GM04503 (cell line): ENCODE measurements at regions not wholly inside any gene's neighbourhood (a gene's known extent, or its start where the extent isn't known, plus 50 kb on each side); places are given as distances from the start of the nearest gene placed in this dataset.
A peak's percentile ranks its signal among the peaks of the same experiment; 100 is the strongest.
"Not testable (repeated sequence)": the region's sequence is repeated elsewhere in the genome, so short reads cannot be mapped to it uniquely, and the experiment has no call there.

Source experiments
- DNase-seq: peaks from one replicate; pipeline ENCODE4 v3.0.0-alpha.2; 2012; ENCODE audit warnings: low read depth

DNA sequence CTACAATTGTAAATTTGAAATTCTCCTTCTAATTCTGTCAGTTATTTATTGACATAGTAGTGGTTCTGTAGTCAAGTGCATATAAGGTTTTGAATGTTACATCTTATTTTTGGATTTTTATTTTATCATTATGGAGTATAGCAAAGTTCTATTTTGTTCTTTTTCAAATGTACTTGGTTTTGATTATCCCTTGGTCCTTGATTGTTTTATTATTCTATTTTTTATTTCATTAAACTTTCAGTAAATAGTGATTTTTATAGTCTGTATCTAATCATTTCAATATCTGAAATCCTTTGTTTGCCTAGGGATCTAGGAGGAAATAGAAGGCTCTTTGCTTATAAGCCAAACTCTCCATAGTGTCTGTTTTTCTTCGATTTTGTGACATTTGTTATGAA is 87.8 kb downstream of the HFE start:
- DNase-seq: no peak

DNA sequence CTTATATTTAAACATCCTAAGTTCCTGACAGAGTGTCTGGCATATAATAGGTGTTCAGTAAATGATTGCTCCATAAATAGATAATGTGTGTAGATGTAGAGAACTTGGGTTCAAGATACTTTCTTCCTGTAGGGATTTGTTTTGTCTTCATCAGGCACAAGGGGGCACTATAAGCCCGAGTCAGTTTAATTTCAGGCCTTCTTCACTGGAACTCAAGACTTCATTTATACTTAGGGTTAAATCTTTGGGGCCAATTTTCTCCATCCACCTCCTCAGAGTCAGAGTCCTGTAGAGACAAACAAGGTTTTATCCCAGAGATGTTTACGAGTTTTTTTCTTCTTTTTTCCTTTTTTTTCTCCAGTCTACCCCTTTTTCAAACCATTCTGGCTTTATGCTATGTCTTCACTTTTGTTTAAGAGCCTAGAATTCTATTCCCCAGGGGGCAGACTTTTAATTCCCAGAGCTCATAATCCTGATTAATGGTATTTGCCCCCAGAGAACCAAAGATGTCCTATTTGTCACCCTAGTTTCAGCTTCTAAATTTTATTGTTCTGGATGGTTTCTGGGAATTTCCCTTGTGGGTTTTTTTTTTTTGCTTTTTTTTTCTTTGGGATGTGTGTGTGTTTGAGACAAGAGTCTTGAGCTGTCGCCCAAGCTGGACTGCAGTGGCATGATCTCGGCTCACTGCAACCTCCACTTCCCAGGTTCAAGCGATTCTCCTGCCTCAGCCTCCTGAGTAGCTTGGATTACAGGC is 88.4 kb downstream of the HFE start:
- DNase-seq: no peak

DNA sequence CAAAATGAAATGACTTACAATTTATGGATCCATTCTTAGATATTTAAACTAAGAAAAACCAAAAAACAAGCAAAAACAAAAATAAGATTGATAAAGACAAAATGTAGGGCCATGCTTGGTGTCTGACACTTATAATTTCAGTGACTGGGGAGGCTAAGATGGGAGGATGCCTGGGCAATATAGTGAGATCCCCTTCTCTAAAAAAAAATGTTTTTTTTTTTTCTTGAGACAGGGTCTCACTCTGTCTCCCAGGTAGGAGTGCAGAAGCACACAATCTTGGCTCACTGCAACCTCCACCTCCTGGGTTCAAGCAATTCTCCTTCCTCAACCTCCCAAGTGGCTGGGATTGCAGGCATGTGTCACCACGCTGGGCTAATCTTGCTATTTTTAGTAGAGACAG is 92.4 kb downstream of the HFE start:
- no peak for DNase-seq

DNA sequence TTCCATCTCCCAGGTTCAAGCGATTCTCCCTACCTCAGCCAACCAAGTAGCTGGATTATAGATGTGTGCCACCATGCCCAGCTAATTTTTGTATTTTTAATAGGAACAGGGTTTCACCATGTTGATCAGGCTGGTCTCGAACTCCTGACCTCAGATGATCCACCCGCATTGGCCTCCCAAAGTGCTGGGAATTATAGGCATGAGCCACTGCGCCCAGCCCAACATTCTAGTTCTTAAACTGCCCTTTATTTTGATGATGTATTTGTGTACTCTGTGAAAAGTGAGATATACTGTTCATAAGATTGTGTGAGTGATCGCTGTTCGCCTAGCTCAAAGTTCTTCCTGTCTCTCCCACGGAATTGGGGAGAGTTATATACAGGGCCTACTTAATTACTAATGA is 93.1 kb downstream of the HFE start:
- DNase-seq: no peak

DNA sequence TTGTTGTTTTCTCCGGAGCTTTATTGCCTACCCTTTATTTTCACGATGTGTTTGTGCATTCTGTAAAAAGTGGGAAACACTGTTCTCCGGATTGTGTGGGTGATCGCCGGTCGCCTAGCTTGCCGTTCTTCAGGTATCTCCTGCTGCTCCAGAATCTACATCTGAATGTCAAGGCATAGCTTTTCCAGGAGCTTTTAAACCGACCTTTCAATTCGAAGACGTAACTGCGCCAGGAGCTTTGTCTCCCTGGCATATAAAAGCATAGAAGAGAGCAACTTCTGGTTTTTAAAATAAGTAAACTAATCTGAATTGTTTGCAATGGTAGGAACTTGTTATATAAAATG is 96.0 kb downstream of the HFE start:
- no peak for DNase-seq

DNA sequence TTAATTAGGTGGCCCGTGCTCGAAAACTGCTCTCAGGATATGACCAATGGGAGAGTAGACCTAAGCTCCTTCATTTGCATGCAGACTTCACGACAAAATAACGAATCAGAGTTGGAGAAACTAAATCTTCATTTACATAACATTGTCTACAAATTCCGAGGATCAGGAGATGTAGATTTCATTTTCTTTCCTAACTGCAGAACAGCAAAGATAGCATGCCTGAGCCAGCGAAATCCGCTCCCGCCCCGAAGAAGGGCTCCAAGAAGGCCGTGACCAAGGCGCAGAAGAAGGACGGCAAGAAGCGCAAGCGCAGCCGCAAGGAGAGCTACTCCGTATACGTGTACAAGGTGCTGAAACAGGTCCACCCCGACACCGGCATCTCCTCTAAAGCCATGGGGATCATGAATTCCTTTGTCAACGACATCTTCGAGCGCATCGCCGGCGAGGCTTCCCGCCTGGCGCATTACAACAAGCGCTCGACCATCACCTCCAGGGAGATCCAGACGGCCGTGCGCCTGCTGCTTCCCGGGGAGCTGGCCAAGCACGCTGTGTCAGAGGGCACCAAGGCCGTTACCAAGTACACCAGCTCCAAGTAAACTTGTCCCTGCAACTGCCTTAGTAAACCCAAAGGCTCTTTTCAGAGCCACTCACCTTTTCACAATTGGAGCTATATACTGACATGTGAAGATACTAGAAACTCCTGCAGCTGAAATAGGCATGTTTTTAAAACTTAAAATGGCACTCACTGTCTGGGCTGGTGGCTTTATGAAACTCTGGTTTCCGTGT is 96.5 kb downstream of the HFE start:
- no peak for DNase-seq

DNA sequence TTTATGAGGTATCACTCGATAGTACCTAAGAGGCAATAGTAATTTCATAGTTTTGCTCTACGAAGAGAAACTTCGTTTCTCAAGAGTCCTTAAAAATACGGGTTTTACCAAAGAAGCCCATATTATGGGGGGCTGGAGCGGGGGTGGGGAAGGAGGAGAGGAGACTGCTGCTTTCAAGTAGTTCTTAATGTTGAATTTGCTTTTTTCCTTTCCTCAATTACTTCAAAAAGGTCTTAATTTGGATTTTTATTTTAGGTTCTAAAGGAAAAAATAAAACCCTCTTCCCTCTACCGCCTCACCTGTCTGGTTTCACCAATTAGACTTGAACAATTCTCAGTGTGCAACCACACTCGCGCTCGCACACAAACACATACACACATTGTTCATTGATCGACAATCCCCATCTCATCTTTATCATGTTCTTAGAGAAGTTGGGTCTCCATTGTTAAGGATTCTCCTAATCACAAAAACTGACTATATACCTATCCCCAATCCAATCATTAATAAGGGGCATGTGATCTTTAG is 97.2 kb downstream of the HFE start:
- no peak for DNase-seq

DNA sequence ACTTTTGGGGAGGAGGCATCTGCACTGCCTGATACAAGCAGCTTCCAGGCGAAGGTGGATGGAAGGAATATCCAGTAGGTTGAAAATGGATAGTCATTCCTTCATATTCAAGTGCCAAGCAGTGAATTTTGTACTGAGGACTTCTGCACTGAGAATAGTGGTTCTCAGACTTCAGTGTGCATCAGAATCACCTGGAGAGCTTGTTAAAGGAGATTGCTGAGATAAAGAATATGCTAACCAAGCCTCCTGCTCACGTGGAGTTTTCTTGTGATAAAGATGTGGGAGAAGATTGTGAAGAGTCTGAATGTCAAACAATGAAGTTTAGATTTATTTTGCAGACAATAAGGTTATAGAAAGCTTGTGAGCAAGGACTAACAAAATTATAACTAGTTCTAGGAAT is 97.8 kb downstream of the HFE start:
- no peak for DNase-seq

DNA sequence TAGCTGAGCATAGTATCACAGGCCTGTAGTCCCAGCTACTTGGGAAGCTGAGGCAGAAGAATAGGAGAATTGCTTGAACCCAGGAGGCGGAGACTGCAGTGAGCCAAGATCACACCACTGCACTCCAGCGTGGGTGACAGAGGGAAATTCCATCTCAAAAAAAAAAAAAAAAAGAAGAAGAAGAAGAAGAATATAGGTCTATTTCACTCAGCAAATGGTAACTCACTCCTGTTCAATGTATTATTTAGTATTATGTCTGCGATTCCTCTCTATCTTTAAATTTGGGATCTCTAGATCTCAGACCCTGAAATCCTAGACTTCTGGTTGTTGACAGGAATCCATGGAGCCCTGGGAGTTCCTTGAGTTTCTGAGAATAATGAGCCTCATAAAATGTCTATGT is 98.6 kb downstream of the HFE start:
- no peak for DNase-seq

DNA sequence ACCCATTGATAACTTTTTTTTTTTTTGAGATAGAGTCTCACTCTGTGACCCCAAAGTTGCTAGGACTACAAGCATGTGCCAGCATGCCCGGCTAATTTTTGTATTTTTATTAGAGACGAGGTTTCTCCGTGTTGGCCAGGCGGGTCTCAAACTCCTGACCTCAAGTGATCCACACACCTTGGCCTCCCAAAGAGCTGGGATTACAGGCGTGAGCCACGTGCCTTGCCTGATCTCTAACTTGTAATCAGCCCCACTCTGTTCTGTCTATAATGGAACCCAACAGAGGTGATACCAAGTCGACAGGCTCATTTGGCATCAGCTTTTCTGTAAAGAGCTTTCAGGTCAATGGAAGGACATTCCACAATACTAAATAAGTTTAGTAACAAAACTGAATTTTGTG is 99.4 kb downstream of the HFE start:
- no peak for DNase-seq

DNA sequence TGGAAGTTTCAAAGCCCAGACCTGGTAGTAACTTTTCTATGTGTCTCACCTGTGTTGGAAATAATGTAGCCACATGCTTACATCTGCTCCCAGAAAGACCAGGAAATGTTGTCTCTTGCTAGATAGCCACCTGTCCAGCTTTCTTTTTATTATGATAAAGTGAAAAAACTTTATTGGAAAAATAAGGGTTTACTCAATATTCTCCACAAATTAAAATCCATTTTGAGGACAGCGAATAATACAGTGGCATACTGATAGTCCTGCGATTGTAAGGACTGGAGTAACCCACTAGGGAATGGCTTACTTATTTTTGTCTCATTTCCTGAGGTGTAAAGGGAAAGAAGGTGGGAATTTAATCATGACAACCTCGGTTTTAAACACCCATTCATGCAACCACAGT is 100.1 kb downstream of the HFE start:
- DNase-seq: no peak

DNA sequence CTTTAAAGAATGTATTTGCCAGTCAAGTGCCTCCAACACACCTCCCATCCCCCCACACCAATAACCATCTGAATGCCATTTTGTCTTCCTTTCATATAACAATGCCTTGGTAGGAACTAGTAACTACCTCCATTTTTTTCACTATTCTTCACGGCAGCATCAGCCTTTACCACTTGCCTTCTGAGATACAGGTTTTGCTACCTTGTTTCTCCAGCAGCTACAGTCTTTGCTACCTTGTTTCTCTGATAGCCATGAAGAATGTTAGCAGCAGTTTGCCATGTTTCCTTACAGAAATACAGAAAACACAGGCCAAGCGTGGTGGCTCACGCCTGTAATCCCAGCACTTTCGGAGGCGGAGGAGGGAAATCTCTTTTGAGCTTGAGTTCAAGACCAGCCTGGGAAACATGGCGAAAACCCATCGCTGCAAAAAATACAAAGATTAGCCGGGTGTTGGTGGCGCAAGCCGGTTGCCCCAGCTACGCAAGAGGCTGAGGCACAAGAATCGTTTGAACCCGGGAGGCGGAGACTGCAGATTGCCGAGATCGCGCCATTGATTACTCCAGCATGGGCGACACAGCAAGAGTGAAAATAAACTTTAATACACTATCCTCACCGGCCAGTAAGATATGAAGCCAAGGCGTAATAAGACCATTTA is 100.9 kb downstream of the HFE start:
- DNase-seq: no peak

DNA sequence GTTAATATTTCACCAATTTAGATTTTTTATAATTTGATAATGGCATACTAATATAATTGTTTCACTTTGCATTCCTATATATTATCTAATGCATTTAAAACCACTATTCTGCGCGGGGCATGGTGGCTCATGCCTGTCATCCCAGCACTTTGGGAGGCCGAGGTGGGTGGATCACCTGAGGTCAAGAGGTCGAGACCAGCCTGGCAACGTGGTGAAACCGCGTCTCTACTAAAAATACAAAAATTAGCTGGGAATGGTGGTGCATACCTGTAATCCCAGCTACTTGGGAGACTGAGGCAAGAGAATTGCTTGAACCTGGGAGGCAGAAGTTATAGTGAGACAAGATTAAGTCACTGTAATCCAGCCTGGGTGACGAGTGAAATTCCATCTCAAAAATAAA is 104.3 kb downstream of the HFE start:
- DNase-seq: not testable (repeated sequence)

DNA sequence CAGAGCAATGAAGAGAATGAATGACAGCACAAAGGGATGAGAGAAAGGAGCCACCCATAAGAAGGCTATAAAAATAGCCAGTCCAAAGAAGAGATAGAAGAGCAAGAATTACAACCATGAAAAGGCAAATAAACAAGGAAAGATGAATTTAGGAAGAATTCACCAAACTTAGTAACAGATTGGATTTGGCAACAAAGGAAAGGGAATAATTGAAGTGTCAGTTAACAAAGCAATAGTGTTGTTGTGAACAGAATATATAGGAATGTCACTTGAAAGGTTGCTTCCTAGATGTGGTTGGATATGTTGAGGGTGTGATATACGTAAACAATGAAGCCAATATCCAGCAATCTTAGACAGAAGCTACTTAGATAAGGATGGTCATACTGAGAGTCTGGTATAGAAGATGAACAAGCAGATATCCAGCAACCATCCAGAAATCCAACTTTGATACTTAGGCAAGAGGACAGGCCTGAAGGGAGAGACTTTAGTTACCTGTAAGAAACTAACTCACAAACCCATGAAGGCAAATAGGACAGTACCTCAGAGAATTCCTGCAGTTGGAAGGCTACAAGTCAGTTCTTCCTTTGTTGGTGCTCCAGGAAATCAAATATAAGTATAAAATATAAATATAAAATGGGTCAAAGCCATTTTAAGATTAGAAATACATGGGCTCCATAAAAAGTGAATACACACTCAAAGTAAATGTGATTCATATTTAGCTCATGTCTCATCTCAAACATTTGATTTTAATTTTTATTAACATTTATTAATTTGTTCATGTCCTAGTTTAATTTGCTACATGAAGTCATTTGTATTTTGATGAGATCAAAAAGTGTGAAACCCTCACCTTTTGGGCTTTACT is 106.5 kb downstream of the HFE start:
- DNase-seq: no peak

DNA sequence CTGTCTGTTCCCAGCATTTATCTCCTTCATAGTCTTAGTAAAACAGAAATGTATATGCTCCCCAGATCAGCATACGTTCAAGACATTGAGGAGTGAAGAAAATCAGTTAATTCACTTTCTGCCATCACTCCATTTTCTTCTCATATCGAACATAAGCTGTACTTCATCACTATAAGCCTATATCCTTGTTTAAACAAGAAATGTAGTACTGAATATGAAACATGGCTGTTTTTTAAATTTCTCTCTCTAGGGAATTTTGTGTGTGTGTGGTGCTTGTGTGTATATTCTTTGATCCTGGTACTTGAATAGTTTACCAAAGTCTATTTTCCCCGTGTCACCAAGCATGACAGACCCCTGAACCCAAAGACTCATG is 107.1 kb downstream of the HFE start:
- no peak for DNase-seq

DNA sequence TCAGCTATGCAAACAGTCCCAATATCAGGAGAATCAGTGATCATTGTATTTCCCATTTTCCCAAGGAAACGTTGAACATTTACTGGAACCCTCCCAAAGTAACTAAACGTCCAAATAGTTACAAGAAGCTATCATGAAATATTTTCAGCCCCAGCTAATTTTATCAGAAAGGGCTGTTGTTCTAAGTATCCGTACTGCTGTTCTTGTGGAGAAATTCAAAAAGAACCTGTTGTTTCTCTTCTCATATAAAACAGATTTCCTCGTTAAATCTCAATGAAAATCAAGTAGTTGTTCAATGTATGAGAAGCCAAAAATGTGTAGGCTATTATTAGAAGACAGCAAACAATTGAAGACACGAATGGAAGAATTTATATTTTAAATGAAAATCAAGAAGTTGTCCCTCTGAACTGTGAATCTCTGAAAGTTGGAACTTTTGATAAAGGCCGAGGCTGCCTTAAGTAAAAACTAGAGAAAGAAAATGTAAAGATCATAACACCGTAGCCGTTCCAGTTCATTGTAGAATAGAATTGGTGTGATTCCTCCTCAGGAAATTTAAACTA is 107.7 kb downstream of the HFE start:
- no peak for DNase-seq

DNA sequence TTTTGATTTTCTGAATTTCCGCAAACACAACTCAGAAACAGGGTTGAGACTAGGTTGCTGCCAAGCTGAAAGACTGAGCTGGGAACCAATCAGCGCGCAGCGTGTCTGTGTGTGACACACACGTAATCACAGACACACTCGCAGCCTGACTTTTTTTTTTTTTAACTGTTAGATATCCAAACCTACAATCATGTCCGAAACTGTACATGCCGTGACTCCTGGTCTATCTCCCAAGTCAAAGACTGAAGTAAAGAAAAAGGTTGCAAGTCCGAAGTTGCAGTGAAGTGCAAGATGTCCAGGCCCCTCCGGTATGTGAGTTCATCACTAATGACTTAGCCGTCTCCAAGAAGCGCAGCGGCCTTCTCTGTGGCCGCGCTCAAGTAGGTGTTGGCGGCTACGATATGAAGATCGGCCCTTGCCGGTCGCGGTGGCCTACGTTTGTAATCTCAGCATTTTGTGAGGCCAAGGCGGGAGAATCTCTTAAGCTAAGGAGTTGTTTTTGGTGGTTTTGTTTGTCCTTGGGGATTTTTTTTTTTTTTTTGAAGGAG is 108.2 kb downstream of the HFE start:
- DNase-seq: peak; percentile 85

DNA sequence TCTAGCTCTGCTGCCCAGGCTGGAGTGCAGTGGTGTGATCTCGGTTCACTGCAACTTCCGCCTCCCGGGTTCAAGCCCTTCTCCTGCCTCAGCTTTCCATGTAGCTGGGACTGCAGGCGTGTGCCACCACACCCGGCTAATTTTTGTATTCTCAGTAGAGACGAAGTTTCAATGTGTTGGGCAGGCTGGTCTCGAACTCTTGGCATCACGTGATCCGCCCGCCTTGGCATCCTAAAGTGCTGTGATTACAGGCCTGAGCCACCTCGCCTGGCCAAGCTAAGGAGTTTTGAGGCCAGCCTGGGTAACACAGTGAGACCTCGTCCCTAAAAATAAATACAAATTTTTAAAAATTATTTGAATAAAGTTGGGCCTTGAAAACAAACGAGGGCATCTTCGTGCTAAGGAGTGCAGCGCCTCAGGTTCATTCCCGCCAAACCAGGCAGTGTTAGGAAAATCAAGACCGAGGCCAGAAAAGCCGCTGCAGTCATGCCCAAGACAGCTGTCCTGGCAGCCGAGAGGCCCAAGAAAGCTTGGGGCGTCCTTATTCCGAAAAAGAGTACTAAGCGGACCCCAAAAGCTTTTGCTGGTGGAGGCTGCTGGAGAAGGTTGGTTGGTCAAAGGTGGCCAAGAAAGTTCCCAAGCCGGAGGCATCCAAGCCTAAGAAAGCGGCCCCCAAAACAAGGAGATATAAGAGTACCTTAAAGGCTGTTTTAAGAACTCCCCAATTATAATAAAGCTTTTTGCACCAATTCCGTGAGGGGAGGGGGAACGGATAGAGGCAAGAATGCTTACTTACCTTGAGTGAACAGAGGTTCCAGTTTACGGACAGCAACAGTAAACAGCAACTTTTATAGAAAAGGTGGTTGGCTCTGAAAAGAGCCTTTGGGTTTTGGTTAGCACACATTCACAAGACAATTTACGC is 109.0 kb downstream of the HFE start:
- no peak for DNase-seq

DNA sequence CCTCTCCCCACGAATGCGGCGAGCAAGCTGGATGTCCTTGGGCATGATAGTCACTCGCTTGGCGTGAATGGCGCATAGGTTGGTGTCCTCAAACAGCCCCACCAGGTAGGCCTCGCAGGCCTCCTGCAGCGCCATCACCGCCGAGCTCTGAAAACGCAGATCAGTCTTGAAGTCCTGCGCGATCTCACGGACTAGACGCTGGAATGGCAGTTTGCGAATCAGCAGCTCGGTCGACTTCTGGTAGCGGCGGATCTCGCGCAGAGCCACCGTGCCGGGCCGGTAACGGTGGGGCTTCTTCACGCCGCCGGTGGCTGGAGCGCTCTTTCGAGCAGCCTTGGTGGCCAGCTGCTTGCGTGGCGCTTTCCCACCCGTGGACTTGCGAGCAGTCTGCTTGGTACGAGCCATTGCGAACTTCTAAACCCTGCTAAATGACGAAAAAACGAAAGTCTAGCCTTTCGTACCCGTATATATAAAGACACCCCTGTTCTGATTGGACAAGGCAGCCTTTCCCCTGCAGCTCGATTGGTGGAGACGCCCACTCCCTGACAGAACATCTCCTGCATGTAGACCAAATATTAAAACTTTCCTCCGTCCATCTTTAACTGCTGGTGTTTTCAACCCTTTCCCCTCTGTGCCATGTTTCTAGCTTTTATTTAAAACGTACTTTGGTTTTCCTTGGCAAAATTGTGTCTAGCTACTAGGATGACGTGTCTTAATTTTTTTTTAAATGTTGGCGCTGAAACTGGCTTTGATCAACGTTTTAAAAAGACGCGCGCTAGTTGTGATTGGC is 109.8 kb downstream of the HFE start:
- DNase-seq: peak; percentile 73

DNA sequence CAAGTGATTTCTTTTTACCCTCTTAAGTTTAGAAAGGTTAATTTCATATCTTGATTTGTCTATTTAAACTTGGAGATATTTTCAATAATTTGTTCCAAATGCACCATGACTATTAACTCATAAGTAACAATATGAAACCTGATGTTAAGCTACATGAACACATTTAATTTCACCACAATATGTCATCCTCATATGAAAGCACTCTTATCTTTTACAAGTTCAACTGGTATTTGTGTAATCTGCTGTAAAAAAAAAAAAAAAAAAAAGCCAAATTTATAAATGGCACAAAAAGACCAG is 110.4 kb downstream of the HFE start:
- no peak for DNase-seq
